Upper lobe of left lung (tissue), 6 donors: ENCODE measurements at regions not wholly inside any gene's neighbourhood (a gene's known extent, or its start where the extent isn't known, plus 50 kb on each side); places are given as distances from the start of the nearest gene placed in this dataset.

Experiments
- ATAC-seq, 2 donors: fragments of 200-7000 bp; cut with Tn5 transposase; one replicate each; pipeline ENCODE4 v1.9.1; 2022; ENCODE audit warnings: mild to moderate bottlenecking in 2 of 2, moderate library complexity in 2 of 2; ENCODE audit not compliant: low FRiP score in 2 of 2
- DNase-seq, 2 donors: peaks; one replicate each; pipeline ENCODE4 v3.0.0-alpha.2; 2019 to 2020
- H3K27ac ChIP-seq, 4 donors: fragments of 200-600 bp; sonication (generic); one replicate each; pipeline ENCODE4 v1.5.1; 2016 to 2019
- H3K27me3 ChIP-seq, 4 donors: fragments of 200-600 bp; sonication (generic); one replicate each; pipeline ENCODE4 v1.5.1; 2017 to 2019
- H3K36me3 ChIP-seq, 4 donors: fragments of 200-600 bp; sonication (generic); one replicate each; pipeline ENCODE4 v1.5.1; 2016 to 2019
- H3K4me1 ChIP-seq, 4 donors: fragments of 200-600 bp; sonication (generic); one replicate each; pipeline ENCODE4 v1.5.1; 2018 to 2019
- H3K4me3 ChIP-seq, 4 donors: fragments of 200-600 bp; sonication (generic); one replicate each; pipeline ENCODE4 v1.5.1; 2017 to 2019; ENCODE audit warnings: mild to moderate bottlenecking in 2 of 4, moderate library complexity in 1 of 4
- H3K9me3 ChIP-seq, 4 donors: fragments of 200-600 bp; sonication (generic); one replicate each; pipeline ENCODE4 v1.5.1; 2018 to 2019
- CTCF ChIP-seq, 6 experiments: fragments of 450-650 bp in 4 of 6; fragments of 200-600 bp in 2 of 6; sonication (generic) in 2 of 6; IDR thresholded peaks; one replicate each; pipeline ENCODE4 v1.5.1; 2016 to 2019; ENCODE audit warnings: antibody characterized with exemption in 6 of 6
- EP300 ChIP-seq, 4 donors: sonication (generic); formaldehyde crosslinking; IDR thresholded peaks; one replicate each; pipeline ENCODE4 v1.5.1; 2017; ENCODE audit warnings: antibody characterized with exemption in 4 of 4, control low read depth in 2 of 4
- POLR2A ChIP-seq, 4 donors: fragments of 450-650 bp; IDR thresholded peaks; one replicate each; pipeline ENCODE4 v1.5.1; 2016 to 2017; ENCODE audit warnings: antibody characterized with exemption in 4 of 4, mild to moderate bottlenecking in 2 of 4
- POLR2AphosphoS5 ChIP-seq, 2 donors: sonication (generic); formaldehyde crosslinking; IDR thresholded peaks; one replicate each; pipeline ENCODE4 v1.5.1; 2017; ENCODE audit warnings: antibody characterized with exemption in 2 of 2
- WGBS, 2 donors: methylation state at CpG; one replicate each; pipeline ENCODE4 v1.1.5; 2017 to 2018; 5-methylcytosine and 5-hydroxymethylcytosine counted together
- donor health status: DM: no; HTN: no; CAD: no; lungs with moderate emphysema.
- donor health status: DM: no; HTN: yes; CAD: no; lungs with severe emphysema.

DNA sequence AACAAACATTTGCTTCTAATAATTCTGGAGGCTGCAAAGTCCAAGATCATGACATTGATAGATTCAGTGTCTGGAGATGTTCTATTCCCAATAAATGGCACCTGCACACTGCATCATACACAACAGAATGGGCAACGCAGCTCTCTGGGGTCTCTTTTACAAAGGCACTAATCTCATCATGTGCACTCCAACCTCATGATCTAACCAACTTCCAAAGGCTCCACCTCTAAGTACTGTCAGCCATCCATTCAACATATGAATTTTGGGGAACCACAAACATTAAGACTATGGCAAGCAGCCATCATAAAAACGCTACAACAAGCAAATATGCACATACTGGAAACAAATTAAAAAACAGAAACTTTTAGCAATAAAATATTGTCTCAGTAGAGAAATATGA, 121.1 kb downstream of the CYLC2 start:
- TF ChIP-seq POLR2A (IDR thresholded peaks at IDR 0.05) (no peak), POLR2AphosphoS5 (IDR thresholded peaks at IDR 0.05) (no peak), CTCF (IDR thresholded peaks at IDR 0.05) (no peak), EP300 (IDR thresholded peaks at IDR 0.05) (no peak)
- Histone ChIP-seq H3K4me3 (no peak overlapping the region), H3K27me3 (no peaks in the 10 kb centered on the region), H3K27ac (no peak overlapping the region), H3K36me3 (no peaks in the 10 kb centered on the region), H3K9me3 (no peaks in the 10 kb centered on the region), H3K4me1 (no peaks in the 10 kb centered on the region)
- ATAC-seq (no peak), DNase-seq (no peak)
- WGBS, 2 donors, result 58 to 73% methylated on average over 2 of the region's 2 CpGs

DNA sequence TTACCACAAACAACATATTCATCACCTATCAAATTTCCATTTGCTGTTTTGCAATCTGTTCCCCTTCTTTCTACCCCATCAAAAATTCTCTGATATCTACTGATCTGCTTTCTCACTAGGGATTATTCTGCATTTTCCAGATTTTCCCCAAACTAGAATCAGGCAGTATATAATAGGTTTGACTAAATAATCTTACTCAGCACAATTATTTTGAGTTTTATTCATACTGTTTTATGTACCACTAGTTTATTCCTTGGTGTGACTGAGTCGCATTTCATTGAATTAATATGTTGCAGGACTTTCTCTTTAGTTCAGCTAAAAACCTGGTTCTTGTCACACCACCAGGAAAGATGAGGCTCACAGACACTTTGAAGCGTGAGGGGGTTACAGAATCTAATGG, 131.4 kb downstream of the CYLC2 start:
- 83 to 85% methylated on average over 2 of the region's 2 CpGs for WGBS, 2 donors
- Histone ChIP-seq H3K9me3 (peaks cover 8 to 23% (median 15%) of the 10 kb centered on the region in 4 donors), H3K27me3 (no peaks in the 10 kb centered on the region), H3K27ac (no peak overlapping the region), H3K4me1 (no peaks in the 10 kb centered on the region), H3K36me3 (no peaks in the 10 kb centered on the region), H3K4me3 (no peak overlapping the region)
- TF ChIP-seq POLR2A (IDR thresholded peaks at IDR 0.05), result no peak
- TF ChIP-seq POLR2AphosphoS5 (IDR thresholded peaks at IDR 0.05), result no peak
- no peak for TF ChIP-seq CTCF (IDR thresholded peaks at IDR 0.05)
- TF ChIP-seq EP300 (IDR thresholded peaks at IDR 0.05), result no peak
- DNase-seq (no peak), ATAC-seq (no peak)

- Histone ChIP-seq H3K27me3 (no peaks in the 10 kb centered on the region), H3K27ac (no peak overlapping the region), H3K9me3 (no peaks in the 10 kb centered on the region), H3K4me1 (no peaks in the 10 kb centered on the region), H3K36me3 (no peaks in the 10 kb centered on the region), H3K4me3 (no peak overlapping the region)
- no peak for DNase-seq
- no peak for ATAC-seq
- 93 to 94% methylated on average over 2 of the region's 2 CpGs for WGBS, 2 donors
- TF ChIP-seq POLR2A (IDR thresholded peaks at IDR 0.05), result no peak
- TF ChIP-seq POLR2AphosphoS5 (IDR thresholded peaks at IDR 0.05), result no peak
- TF ChIP-seq EP300 (IDR thresholded peaks at IDR 0.05), result no peak
- TF ChIP-seq CTCF (IDR thresholded peaks at IDR 0.05), result no peak
Measured at GRCh38 chr9:103139891-103140290, 144.8 kb downstream of the CYLC2 start.

- H3K27me3 ChIP-seq, result no peaks in the 10 kb centered on the region
- DNase-seq (no peak), ATAC-seq (no peak)
- H3K27ac ChIP-seq, result no peak overlapping the region
- peaks cover 0 to 18% (median 2%) of the 10 kb centered on the region in 4 donors for H3K9me3 ChIP-seq
- H3K4me3 ChIP-seq, result no peak overlapping the region
- WGBS, 2 donors, result 63 to 67% methylated on average over 2 of the region's 2 CpGs
- TF ChIP-seq CTCF (IDR thresholded peaks at IDR 0.05), result no peak
- no peak for TF ChIP-seq EP300 (IDR thresholded peaks at IDR 0.05)
- TF ChIP-seq POLR2AphosphoS5 (IDR thresholded peaks at IDR 0.05), result no peak
- TF ChIP-seq POLR2A (IDR thresholded peaks at IDR 0.05), result no peak
- H3K4me1 ChIP-seq, result no peaks in the 10 kb centered on the region
- H3K36me3 ChIP-seq, result no peaks in the 10 kb centered on the region
Measured at GRCh38 chr9:103152473-103152872, 157.3 kb downstream of the CYLC2 start.

GRCh38 chr9:103167530-103167929, 172.4 kb downstream of the CYLC2 start:
- Histone ChIP-seq H3K27me3 (no peaks in the 10 kb centered on the region), H3K4me3 (no peak overlapping the region), H3K36me3 (no peaks in the 10 kb centered on the region), H3K4me1 (no peaks in the 10 kb centered on the region), H3K9me3 (peaks cover 0 to 19% (median 0%) of the 10 kb centered on the region in 4 donors), H3K27ac (no peak overlapping the region)
- 75 to 82% methylated on average over 4 of the region's 4 CpGs for WGBS, 2 donors
- no peak for ATAC-seq
- DNase-seq, result no peak
- TF ChIP-seq POLR2A (IDR thresholded peaks at IDR 0.05), result no peak
- TF ChIP-seq POLR2AphosphoS5 (IDR thresholded peaks at IDR 0.05), result no peak
- TF ChIP-seq CTCF (IDR thresholded peaks at IDR 0.05), result no peak
- no peak for TF ChIP-seq EP300 (IDR thresholded peaks at IDR 0.05)
